IMR-90 (cell line): ENCODE measurements at regions not wholly inside any gene's neighbourhood (a gene's known extent, or its start where the extent isn't known, plus 50 kb on each side); places are given as distances from the start of the nearest gene placed in this dataset.

Experiments used
- ATAC-seq: fragments of 200-7000 bp; cut with Tn5 transposase; 2 replicates; pipeline ENCODE4 v1.9.1; 2020; ENCODE audit warnings: low read depth, mild to moderate bottlenecking, moderate library complexity
- BruUV-seq: library from RNA; stranded (reverse); fragments of 400-500 nt; replicated peaks from 2 replicates; lab custom pipeline; 2021; lab: Mats Ljungman, UMichigan
- CTCF ChIA-PET: fragments of 300-600 bp; formaldehyde crosslinking; extraction: SDS; loops from one replicate; lab custom pipeline; 2021; ENCODE audit warnings: antibody characterized with exemption; lab: Yijun Ruan, JAX
- POLR2A ChIA-PET: fragments of 300-600 bp; sonication (Branson Sonifier 250); formaldehyde crosslinking; loops from one replicate; lab custom pipeline; 2022; ENCODE audit warnings: antibody characterized with exemption; ENCODE audit not compliant: unreplicated experiment; lab: Charles Lee
- DNase-seq: peaks from one replicate; pipeline ENCODE4 v3.0.0; 2013
- H2AFZ ChIP-seq: replicated peaks from 2 replicates; pipeline ENCODE3; 2013; ENCODE audit warnings: low read length, mild to moderate bottlenecking; ENCODE audit not compliant: poor library complexity
- H2AK5ac ChIP-seq: 2 replicates; pipeline ENCODE4 v1.6.1; 2013; ENCODE audit warnings: low read depth, low read length, inconsistent platforms
- H2AK9ac ChIP-seq: replicated peaks from 2 replicates; pipeline ENCODE3; 2013; ENCODE audit warnings: mild to moderate bottlenecking, low read depth, low read length, moderate library complexity; ENCODE audit not compliant: poor library complexity
- H2BK120ac ChIP-seq: 2 replicates; pipeline ENCODE4 v1.6.1; 2013; ENCODE audit warnings: low read depth, low read length, inconsistent platforms
- H2BK15ac ChIP-seq: 3 replicates; pipeline ENCODE4 v1.6.1; 2013; ENCODE audit warnings: low read depth, low read length, inconsistent platforms
- H2BK20ac ChIP-seq: 2 replicates; pipeline ENCODE4 v1.6.1; 2013; ENCODE audit warnings: low read depth, mild to moderate bottlenecking, inconsistent platforms, low read length, moderate library complexity
- H2BK5ac ChIP-seq: 2 replicates; pipeline ENCODE4 v1.6.1; 2013; ENCODE audit warnings: mild to moderate bottlenecking, low read depth, low read length, inconsistent platforms; ENCODE audit not compliant: poor library complexity, severe bottlenecking
- H3K14ac ChIP-seq: replicated peaks from 2 replicates; pipeline ENCODE4 v1.6.1; 2013; ENCODE audit warnings: low read depth, low read length, inconsistent platforms
- H3K18ac ChIP-seq: 2 replicates; pipeline ENCODE4 v1.6.1; 2013; ENCODE audit warnings: low read depth, low read length, control low read depth
- H3K23ac ChIP-seq: 2 replicates; pipeline ENCODE4 v1.6.1; 2013; ENCODE audit warnings: low read depth, low read length, inconsistent platforms
- H3K27ac ChIP-seq: 2 replicates; pipeline ENCODE4 v1.5.1; 2013; ENCODE audit warnings: mild to moderate bottlenecking, control low read depth, low read length; ENCODE audit not compliant: insufficient read depth
- H3K27me3 ChIP-seq: 2 replicates; pipeline ENCODE4 v1.6.1; 2013; ENCODE audit warnings: low read length; ENCODE audit not compliant: control insufficient read depth, insufficient read depth
- H3K36me3 ChIP-seq: 2 replicates; pipeline ENCODE4 v1.6.1; 2013; ENCODE audit warnings: low read length, mixed read lengths; ENCODE audit not compliant: control insufficient read depth, insufficient read depth
- H3K4ac ChIP-seq: 2 replicates; pipeline ENCODE4 v1.6.1; 2013; ENCODE audit warnings: low read depth, low read length, inconsistent platforms
- H3K4me1 ChIP-seq: 2 replicates; pipeline ENCODE4 v1.6.1; 2013; ENCODE audit warnings: low read length, mixed read lengths; ENCODE audit not compliant: control insufficient read depth, insufficient read depth
- H3K4me2 ChIP-seq: 2 replicates; pipeline ENCODE4 v1.6.1; 2013; ENCODE audit warnings: low read depth, mild to moderate bottlenecking, control low read depth, low read length, moderate library complexity
- H3K4me3 ChIP-seq: 2 replicates; pipeline ENCODE4 v1.5.1; 2013; ENCODE audit warnings: low read depth, mild to moderate bottlenecking, control low read depth, low read length, moderate library complexity; ENCODE audit not compliant: insufficient read depth
- H3K56ac ChIP-seq: 2 replicates; pipeline ENCODE4 v1.6.1; 2013; ENCODE audit warnings: low read length, inconsistent platforms; ENCODE audit not compliant: insufficient read depth; ENCODE audit errors: extremely low read depth
- H3K79me1 ChIP-seq, 2 experiments: 2 replicates each; pipeline ENCODE4 v1.6.1; 2013; ENCODE audit warnings: low read length in 2 of 2, inconsistent platforms in 1 of 2, low read depth in 1 of 2
- H3K9ac ChIP-seq: 2 replicates; pipeline ENCODE4 v1.6.1; 2013; ENCODE audit warnings: low read depth, low read length, control low read depth
- H3K9me1 ChIP-seq: 2 replicates; pipeline ENCODE4 v1.6.1; 2013; ENCODE audit warnings: low read length, inconsistent platforms; ENCODE audit not compliant: insufficient read depth
- H3K9me3 ChIP-seq: 2 replicates; pipeline ENCODE4 v1.6.1; 2013; ENCODE audit warnings: low read length; ENCODE audit not compliant: control insufficient read depth, insufficient read depth
- H4K20me1 ChIP-seq: 2 replicates; pipeline ENCODE4 v1.6.1; 2013; ENCODE audit warnings: low read length, inconsistent platforms; ENCODE audit not compliant: insufficient read depth
- H4K5ac ChIP-seq: 2 replicates; pipeline ENCODE4 v1.6.1; 2013; ENCODE audit warnings: mild to moderate bottlenecking, low read depth, low read length, control low read depth
- H4K8ac ChIP-seq, 2 experiments: 2 replicates each; pipeline ENCODE4 v1.6.1; 2013; ENCODE audit warnings: low read depth in 2 of 2, low read length in 2 of 2, control low read depth in 1 of 2, inconsistent platforms in 1 of 2
- H4K91ac ChIP-seq: 2 replicates; pipeline ENCODE4 v1.6.1; 2013; ENCODE audit warnings: low read depth, low read length, inconsistent platforms; ENCODE audit not compliant: insufficient read depth
- CEBPB ChIP-seq: IDR thresholded peaks from 2 replicates; pipeline ENCODE4 v1.6.1; 2012; ENCODE audit warnings: low read depth, low read length, improper control_type of control experiment
- CHD1 ChIP-seq: IDR thresholded peaks from 2 replicates; pipeline ENCODE4 v1.6.1; 2012; ENCODE audit warnings: low read depth, low read length, improper control_type of control experiment
- MAFK ChIP-seq: IDR thresholded peaks from 2 replicates; pipeline ENCODE4 v1.6.1; 2012; ENCODE audit warnings: low read depth, low read length, improper control_type of control experiment
- MAZ ChIP-seq: IDR thresholded peaks from 2 replicates; pipeline ENCODE4 v1.6.1; 2012; ENCODE audit warnings: low read depth, mild to moderate bottlenecking, low read length, improper control_type of control experiment, moderate library complexity, borderline replicate concordance
- MXI1 ChIP-seq: IDR thresholded peaks from 2 replicates; pipeline ENCODE4 v1.6.1; 2012; ENCODE audit warnings: low read depth, mild to moderate bottlenecking, low read length, moderate library complexity, borderline replicate concordance
- POLR2A ChIP-seq: IDR thresholded peaks from 2 replicates; pipeline ENCODE4 v1.6.1; 2012; ENCODE audit warnings: mild to moderate bottlenecking, low read depth, low read length
- RCOR1 ChIP-seq: IDR thresholded peaks from 2 replicates; pipeline ENCODE4 v1.6.1; 2012; ENCODE audit warnings: mild to moderate bottlenecking, low read length, improper control_type of control experiment; ENCODE audit not compliant: insufficient replicate concordance
- RFX5 ChIP-seq: IDR thresholded peaks from 2 replicates; pipeline ENCODE4 v1.8.0; 2012; ENCODE audit warnings: low read depth, mild to moderate bottlenecking, low read length, moderate library complexity
- SMC3 ChIP-seq: fragments of 150-350 bp; IDR thresholded peaks from 2 replicates; pipeline ENCODE4 v1.6.1; 2016; ENCODE audit warnings: low read depth, mild to moderate bottlenecking, antibody characterized with exemption, low read length, moderate library complexity
- WGBS, 2 experiments: methylation state at CpG; one replicate each; pipeline versions ENCODE4 v1.1.5 to v1.1.7; 2013; ENCODE audit warnings: missing lambda C conversion rate in 2 of 2; ENCODE audit not compliant: insufficient read length in 1 of 2; ENCODE audit errors: extremely low coverage in 2 of 2; 5-methylcytosine and 5-hydroxymethylcytosine counted together
- dilution Hi-C: fragments of 300-500 bp; cut with HindIII; formaldehyde crosslinking; loops from one replicate; pipeline ENCODE4 v1.14.3; 2018; ENCODE audit warnings: low sequenced_read_pairs; ENCODE audit not compliant: unreplicated experiment
- in situ Hi-C: fragments of 300-500 bp; cut with MboI; formaldehyde crosslinking; loops from 3 replicates; pipeline ENCODE4 v1.14.3; 2019; ENCODE audit warnings: low sequenced_read_pairs, inconsistent platforms, mixed read lengths
- intact Hi-C: fragments of 100-400 bp; cut with micrococcal nuclease; formaldehyde crosslinking; loops from 2 replicates; pipeline ENCODE4 v1.10.0; 2022
- TF ChIP-seq, protein P1 (sequence below): fragments of 150-350 bp; IDR thresholded peaks from 2 replicates; pipeline ENCODE4 v1.6.1; 2017; ENCODE audit warnings: mild to moderate bottlenecking, antibody characterized with exemption, low read length, low read depth
- TF ChIP-seq, protein P2 (sequence below): conservative IDR thresholded peaks from 2 replicates; pipeline ENCODE4 v1.5.1; 2012; ENCODE audit warnings: mild to moderate bottlenecking, low read depth, low read length, improper control_type of control experiment

DNA sequence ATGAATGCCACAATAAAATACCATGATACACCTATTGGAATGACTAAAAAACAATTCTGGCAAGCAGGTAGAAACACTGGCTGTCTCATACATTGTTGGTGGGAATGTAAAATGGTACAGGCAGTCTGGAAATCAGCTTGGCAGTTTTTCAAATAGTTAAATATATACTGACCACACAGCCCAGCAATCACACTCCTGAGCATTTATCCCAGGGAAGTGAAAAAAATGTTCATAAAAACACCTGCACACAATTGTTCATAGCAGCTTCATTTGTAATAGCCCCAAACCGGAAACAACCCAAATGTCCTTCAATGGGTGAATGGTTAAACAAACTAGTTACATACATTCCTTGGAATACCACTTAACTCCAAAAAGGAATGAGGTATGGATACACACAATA, 137.2 kb downstream of the TFCP2L1 start:
- no peak overlapping the region for H3K23ac ChIP-seq
- no peak overlapping the region for H3K14ac ChIP-seq
- H3K27me3 ChIP-seq, result peaks cover 18% of the 10 kb centered on the region
- H4K5ac ChIP-seq, result no peak overlapping the region
- DNase-seq (no peak), ATAC-seq (no peak)
- H2AK9ac ChIP-seq, result no peak overlapping the region
- no peak overlapping the region for H3K4ac ChIP-seq
- H3K4me2 ChIP-seq, result no peak overlapping the region
- H2BK120ac ChIP-seq, result no peak overlapping the region
- no peak overlapping the region for H2BK15ac ChIP-seq
- no peak overlapping the region for H3K18ac ChIP-seq
- no peak overlapping the region for H3K27ac ChIP-seq
- BruUV-seq, result no TSS peak
- no peaks in the 10 kb centered on the region for H3K36me3 ChIP-seq
- in situ Hi-C loops, result no loop called here
- H3K4me3 ChIP-seq, result no peak overlapping the region
- no peaks in the 10 kb centered on the region for H3K4me1 ChIP-seq
- H3K79me1 ChIP-seq, result no peaks in the 10 kb centered on the region
- H3K9me3 ChIP-seq, result no peaks in the 10 kb centered on the region
- ChIA-PET CTCF (no interaction called here), POLR2A (no interaction called here)
- H2AFZ ChIP-seq, result no peak overlapping the region
- no peaks in the 10 kb centered on the region for H3K9me1 ChIP-seq
- no peak overlapping the region for H2AK5ac ChIP-seq
- no peak overlapping the region for H4K91ac ChIP-seq
- TF ChIP-seq, protein P1, sequence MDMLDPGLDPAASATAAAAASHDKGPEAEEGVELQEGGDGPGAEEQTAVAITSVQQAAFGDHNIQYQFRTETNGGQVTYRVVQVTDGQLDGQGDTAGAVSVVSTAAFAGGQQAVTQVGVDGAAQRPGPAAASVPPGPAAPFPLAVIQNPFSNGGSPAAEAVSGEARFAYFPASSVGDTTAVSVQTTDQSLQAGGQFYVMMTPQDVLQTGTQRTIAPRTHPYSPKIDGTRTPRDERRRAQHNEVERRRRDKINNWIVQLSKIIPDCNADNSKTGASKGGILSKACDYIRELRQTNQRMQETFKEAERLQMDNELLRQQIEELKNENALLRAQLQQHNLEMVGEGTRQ, result no peak
- no peak for TF ChIP-seq MAZ
- no peak for TF ChIP-seq SMC3
- no peak for TF ChIP-seq RFX5
- TF ChIP-seq POLR2A, result no peak
- no peak for TF ChIP-seq CHD1
- TF ChIP-seq CEBPB, result no peak
- no peak for TF ChIP-seq MAFK
- TF ChIP-seq, protein P2, sequence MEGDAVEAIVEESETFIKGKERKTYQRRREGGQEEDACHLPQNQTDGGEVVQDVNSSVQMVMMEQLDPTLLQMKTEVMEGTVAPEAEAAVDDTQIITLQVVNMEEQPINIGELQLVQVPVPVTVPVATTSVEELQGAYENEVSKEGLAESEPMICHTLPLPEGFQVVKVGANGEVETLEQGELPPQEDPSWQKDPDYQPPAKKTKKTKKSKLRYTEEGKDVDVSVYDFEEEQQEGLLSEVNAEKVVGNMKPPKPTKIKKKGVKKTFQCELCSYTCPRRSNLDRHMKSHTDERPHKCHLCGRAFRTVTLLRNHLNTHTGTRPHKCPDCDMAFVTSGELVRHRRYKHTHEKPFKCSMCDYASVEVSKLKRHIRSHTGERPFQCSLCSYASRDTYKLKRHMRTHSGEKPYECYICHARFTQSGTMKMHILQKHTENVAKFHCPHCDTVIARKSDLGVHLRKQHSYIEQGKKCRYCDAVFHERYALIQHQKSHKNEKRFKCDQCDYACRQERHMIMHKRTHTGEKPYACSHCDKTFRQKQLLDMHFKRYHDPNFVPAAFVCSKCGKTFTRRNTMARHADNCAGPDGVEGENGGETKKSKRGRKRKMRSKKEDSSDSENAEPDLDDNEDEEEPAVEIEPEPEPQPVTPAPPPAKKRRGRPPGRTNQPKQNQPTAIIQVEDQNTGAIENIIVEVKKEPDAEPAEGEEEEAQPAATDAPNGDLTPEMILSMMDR, result no peak
- TF ChIP-seq RCOR1, result no peak
- no peak for TF ChIP-seq MXI1
- H2BK20ac ChIP-seq, result no peak overlapping the region
- H4K20me1 ChIP-seq, result no peaks in the 10 kb centered on the region
- no peak overlapping the region for H2BK5ac ChIP-seq
- no CpG with 5 or more reads among the region's 1 CpG for WGBS, 2 experiments
- H4K8ac ChIP-seq, result no peak overlapping the region
- no peak overlapping the region for H3K56ac ChIP-seq
- dilution Hi-C loops, result no loop called here
- intact Hi-C loops, result no loop called here
- no peak overlapping the region for H3K9ac ChIP-seq
